K562 (cell line): ENCODE measurements at regions not wholly inside any gene's neighbourhood (a gene's known extent, or its start where the extent isn't known, plus 50 kb on each side); places are given as distances from the start of the nearest gene placed in this dataset.

ENCODE experiments used
- HDAC1 ChIP-seq, 2 experiments: fragments of 450-650 bp; IDR thresholded peaks; 2 replicates each; pipeline ENCODE4 v1.6.1; 2016 to 2017; ENCODE audit warnings: inconsistent platforms in 1 of 2, mild to moderate bottlenecking in 1 of 2, moderate library complexity in 1 of 2
- KLF10 ChIP-seq: fragments of 250-450 bp; sonication (Bioruptor Pico); IDR thresholded peaks from 2 replicates; pipeline ENCODE4 v1.6.1; 2021; ENCODE audit warnings: matching md5 sums
- NR3C1 ChIP-seq: sonication (generic); formaldehyde crosslinking; IDR thresholded peaks from 2 replicates; pipeline ENCODE4 v1.8.1; 2022; ENCODE audit warnings: missing genetic modification reagents
- TF ChIP-seq, protein P1 (sequence below): sonication (generic); formaldehyde crosslinking; IDR thresholded peaks from 2 replicates; pipeline ENCODE4 v1.8.0; 2023; ENCODE audit warnings: mild to moderate bottlenecking, missing genetic modification reagents
- TF ChIP-seq, protein P2 (sequence below): fragments of 250-450 bp; sonication (Bioruptor Pico); IDR thresholded peaks from 2 replicates; pipeline ENCODE4 v1.4.0; 2020; ENCODE audit warnings: mild to moderate bottlenecking, moderate library complexity

DNA sequence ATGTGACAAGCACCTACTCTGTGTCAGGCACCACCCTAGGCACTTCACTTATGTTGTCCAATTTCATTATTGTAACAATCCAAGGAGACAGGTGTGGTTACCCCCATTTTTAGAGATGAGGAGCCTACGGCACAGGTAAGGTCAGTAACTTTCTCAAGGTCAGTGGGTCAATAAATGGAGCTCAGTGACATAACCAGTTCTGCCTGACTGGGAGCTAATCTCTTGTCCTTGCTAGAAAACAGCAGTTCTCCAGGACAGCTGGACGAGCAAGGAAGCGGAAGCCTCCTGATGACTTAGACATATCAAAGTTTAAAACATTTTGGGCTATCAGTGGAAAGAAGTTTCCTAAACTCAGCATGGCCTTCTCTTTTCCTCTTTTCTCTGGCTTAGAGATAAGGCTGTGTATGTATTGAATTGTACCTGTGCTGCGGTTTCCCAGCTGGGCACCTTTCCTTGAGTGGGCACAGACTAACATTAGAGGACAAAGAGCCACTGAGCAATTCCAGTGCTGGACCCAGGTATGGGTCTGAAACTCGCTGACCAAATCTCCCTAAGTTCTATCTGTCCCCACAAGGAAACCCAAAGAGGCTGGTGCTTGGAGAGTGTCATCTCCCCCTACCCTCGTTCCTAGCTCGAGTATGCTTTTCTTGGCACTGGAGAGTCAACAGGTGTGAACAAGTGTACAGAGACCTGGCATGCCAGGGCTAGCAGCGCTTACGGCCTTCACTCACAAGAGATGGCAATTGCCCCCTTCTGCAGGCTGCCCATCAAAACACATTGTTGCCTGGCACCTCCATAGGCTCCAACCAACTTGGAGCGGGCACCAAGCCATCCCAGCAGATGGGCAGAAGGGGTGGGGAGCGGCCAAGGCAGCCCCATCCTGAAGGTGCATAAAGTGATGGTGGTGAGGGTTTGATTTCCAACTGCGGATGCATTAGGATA, 456.1 kb upstream of the PROX1 start:
- TF ChIP-seq NR3C1 (CRISPR knock-in tag) (no peak), KLF10 (CRISPR knock-in tag) (no peak), HDAC1 (IDR thresholded peaks at IDR 0.05) (no peak)
- TF ChIP-seq, protein P1, sequence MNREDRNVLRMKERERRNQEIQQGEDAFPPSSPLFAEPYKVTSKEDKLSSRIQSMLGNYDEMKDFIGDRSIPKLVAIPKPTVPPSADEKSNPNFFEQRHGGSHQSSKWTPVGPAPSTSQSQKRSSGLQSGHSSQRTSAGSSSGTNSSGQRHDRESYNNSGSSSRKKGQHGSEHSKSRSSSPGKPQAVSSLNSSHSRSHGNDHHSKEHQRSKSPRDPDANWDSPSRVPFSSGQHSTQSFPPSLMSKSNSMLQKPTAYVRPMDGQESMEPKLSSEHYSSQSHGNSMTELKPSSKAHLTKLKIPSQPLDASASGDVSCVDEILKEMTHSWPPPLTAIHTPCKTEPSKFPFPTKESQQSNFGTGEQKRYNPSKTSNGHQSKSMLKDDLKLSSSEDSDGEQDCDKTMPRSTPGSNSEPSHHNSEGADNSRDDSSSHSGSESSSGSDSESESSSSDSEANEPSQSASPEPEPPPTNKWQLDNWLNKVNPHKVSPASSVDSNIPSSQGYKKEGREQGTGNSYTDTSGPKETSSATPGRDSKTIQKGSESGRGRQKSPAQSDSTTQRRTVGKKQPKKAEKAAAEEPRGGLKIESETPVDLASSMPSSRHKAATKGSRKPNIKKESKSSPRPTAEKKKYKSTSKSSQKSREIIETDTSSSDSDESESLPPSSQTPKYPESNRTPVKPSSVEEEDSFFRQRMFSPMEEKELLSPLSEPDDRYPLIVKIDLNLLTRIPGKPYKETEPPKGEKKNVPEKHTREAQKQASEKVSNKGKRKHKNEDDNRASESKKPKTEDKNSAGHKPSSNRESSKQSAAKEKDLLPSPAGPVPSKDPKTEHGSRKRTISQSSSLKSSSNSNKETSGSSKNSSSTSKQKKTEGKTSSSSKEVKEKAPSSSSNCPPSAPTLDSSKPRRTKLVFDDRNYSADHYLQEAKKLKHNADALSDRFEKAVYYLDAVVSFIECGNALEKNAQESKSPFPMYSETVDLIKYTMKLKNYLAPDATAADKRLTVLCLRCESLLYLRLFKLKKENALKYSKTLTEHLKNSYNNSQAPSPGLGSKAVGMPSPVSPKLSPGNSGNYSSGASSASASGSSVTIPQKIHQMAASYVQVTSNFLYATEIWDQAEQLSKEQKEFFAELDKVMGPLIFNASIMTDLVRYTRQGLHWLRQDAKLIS (CRISPR knock-in tag) = no peak
- TF ChIP-seq, protein P2, sequence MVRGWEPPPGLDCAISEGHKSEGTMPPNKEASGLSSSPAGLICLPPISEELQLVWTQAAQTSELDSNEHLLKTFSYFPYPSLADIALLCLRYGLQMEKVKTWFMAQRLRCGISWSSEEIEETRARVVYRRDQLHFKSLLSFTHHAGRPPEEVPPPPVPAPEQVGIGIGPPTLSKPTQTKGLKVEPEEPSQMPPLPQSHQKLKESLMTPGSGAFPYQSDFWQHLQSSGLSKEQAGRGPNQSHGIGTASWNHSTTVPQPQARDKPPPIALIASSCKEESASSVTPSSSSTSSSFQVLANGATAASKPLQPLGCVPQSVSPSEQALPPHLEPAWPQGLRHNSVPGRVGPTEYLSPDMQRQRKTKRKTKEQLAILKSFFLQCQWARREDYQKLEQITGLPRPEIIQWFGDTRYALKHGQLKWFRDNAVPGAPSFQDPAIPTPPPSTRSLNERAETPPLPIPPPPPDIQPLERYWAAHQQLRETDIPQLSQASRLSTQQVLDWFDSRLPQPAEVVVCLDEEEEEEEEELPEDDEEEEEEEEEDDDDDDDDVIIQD (CRISPR knock-in tag) = no peak
